ENCODE measurements at regions not wholly inside any gene's neighbourhood (a gene's known extent, or its start where the extent isn't known, plus 50 kb on each side); places are given as distances from the start of the nearest gene placed in this dataset.
"Not testable (repeated sequence)": the region's sequence is repeated elsewhere in the genome, so short reads cannot be mapped to it uniquely, and the experiment has no call there.

DNA sequence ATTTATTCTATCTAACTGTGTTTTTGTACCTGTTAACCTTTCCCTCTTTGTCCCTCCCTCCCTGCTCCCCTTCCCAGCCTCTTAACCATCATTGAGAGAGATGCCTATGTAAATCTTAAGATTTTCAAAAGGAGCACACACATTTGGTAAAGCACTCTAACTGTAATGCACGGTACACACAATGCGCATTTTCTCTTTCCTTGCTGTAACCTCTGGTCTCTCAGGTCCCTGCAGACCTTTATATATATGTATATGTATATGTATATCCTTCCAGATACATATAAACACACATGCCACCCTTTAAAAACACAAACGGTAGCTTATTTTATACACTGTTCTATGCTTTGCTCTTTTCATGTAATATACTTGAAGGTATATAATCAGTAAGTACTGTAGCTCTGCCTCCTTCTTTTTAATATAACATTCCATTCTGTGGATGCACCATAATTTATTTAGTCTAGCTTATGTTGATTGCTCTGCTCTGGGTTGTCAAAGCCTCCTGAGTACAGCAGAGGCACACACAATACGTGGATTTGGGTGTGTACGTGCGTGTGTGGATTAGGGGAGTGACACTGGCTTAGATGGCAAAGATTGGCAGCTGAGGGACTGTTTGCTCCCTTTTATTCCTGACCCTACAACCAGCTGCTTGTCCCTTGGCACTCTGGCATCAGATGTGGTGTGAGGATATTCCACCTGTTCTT is 118.4 kb upstream of the PTPN20 start:
- not testable (repeated sequence) for DNase-seq (ENCODE audit: low read depth in 2 of 3, low spot score in 1 of 3)

DNA sequence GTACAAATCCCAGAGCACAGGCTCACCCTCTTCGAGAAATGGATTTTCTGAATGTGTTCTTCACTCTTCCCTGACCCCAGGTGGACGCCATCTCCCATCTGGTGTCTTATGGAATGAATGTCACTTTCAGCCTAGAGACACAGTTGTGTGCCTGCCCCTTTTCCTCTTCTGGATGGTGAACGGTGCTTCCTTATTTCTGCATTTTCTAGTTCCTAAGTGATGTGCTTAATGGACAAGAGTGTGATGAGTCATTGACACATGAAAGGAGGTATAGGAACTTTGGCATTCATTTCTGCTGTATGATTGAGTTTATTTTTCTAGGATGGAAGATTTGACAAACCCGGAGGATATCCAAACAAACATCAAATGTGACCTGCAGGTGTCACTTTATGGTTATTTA is 114.9 kb upstream of the PTPN20 start:
- not testable (repeated sequence) for DNase-seq (ENCODE audit: low read depth in 2 of 3, low spot score in 1 of 3)

GRCh38 chr10:46802010-46802409 is 109.2 kb upstream of the PTPN20 start:
- DNase-seq (ENCODE audit: low read depth in 2 of 3, low spot score in 1 of 3): not testable (repeated sequence)

DNA sequence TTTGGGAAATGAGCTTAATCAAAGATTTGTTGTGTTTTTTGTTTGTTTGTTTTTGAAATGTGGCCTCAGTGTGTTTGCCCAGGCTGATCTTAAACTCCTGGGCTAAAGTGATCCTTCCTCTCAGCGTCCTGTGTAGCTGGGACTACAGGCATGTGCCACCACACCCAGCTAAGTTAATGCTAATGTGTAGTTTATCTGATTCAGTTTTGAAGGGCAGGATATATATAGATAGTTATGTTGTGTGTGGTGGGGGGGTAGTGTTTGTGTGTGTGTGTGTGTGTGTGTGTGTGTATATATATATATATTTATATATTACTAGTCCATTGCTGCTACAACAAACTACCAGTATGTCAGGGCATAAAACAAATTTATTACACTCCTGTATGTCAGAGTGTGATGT is 108.1 kb upstream of the PTPN20 start:
- not testable (repeated sequence) for DNase-seq (ENCODE audit: low read depth in 2 of 3, low spot score in 1 of 3)

DNA sequence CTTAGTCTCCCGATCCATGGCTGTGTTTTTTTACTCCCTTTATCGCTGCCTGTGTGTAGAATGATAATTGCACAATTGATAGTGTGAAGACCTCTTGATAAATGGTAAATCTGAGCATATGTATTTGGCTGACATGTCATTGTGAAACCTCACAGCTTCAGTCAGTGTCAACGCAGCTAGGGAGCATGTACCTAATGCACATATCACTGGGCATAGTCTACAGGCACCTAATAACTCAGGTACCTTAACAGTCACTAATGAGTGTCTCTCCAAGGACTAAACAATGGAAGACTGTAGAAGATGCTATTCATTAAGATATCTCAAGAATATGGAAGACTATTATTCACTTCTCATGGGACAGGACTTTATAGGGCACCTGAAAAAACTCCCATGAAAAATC is 101.0 kb upstream of the PTPN20 start:
- peak in 1 of 3 donors; percentile 3 for DNase-seq (ENCODE audit: low read depth in 2 of 3, low spot score in 1 of 3)

DNA sequence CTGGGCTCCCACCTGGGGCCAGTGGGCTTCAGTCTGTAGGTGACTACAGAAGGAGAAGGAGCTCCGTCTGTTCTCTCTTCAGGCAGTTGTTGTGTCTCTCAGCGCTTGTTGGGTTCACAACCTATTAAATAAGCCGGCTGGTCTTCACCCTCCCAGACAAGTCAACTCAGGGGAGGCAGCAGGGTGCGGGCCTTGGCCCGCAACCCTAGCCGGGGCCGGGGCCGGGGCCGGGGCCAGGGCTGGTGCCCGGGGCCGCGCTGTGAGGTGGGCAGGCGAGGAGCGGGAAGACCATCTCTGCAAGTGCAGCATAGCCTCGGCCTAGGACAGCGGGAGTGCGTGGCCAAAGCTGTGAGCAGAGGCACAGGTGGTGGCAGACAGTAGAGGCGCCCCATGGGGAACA is 95.1 kb upstream of the PTPN20 start:
- not testable (repeated sequence) for DNase-seq (ENCODE audit: low read depth in 2 of 3, low spot score in 1 of 3)

GRCh38 chr10:46840393-46841050 is 70.7 kb upstream of the PTPN20 start:
- DNase-seq (ENCODE audit: low read depth in 2 of 3, low spot score in 1 of 3): not testable (repeated sequence)

DNA sequence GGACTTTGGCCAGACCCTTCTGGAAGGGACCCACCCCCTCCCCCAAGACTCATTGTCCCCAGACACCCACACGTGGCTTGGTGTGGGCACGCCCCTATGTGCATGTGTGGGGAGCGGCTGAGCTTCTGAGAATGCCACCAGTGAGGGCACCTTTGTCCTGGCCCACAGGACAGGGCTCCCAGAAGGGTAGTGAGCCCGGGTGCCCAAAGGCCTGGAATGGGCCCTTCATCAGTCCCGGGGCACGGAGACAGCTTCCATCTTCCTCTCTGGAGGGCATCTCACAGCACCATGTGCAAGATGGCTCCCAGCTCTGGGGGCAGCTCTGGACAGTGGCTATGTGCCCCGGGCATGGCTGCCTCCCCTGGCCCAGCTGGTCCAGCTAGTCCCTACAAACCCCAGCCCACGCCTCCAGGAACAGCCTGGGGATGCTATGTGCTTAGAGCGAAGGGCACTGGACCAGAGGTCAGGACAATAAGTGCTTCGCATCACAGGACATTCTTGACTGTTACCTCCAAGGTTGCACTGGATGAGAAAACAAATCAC is 70.1 kb upstream of the PTPN20 start:
- DNase-seq (ENCODE audit: low read depth in 2 of 3, low spot score in 1 of 3): not testable (repeated sequence)

DNA sequence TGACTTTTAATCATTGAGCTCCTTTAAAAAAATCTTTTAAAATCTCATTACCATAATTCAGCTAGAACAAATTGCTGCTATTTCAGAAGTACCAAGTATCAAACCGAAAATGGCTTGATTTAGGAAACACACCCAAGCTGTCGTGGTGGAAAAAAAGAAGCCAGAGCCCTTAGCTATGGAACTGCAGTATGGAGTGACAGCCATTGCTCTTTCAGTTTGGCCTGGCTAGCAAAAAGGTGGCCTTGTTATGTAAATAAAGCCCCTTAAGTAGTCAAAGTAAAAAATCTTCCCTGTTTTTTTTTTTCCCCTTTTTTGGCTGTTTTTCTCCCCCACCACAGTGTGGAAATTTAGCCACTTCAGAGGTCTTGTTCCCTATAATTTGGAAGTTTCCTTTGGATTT is 66.0 kb upstream of the PTPN20 start:
- not testable (repeated sequence) for DNase-seq (ENCODE audit: low read depth in 2 of 3, low spot score in 1 of 3)

DNA sequence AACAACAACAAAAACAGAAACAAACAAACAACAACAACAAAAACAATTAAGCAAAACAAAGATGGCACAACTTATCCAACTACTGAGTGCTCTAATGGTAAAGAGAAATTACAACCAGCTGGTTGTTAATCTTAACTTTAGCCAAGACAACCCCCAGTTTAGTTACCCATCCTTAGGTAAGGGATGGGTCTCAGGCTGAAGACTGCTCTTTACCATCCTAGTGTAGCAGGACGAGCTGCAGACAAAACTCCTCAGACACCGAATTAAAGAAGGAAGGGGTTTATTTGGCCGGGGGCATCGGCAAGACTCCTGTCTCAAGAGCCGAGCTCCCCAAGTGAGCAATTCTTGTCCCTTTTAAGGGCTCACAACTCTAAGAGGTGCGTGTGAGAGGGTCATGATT is 65.6 kb upstream of the PTPN20 start:
- DNase-seq (ENCODE audit: low read depth in 2 of 3, low spot score in 1 of 3): not testable (repeated sequence)

DNA sequence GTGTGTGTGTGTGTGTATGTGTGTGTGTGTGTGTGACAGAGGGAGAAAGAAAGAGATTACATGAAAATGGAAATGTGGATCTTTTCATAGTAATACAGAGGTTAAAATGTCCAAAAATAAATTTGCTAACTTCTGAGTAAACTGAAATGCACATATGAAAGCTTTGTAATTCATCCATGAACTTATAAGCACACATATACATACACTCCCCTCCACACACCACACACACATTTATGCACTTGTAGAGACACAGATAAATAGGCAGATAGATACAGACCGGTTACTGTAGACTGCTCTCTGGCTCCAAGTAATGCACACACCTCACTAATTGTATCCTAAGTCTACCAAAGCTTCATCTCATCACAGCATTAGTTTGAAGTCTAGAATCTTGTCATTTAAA is 50.5 kb upstream of the PTPN20 start:
- not testable (repeated sequence) for DNase-seq (ENCODE audit: low read depth in 2 of 3, low spot score in 1 of 3)
